K562 (cell line): ENCODE measurements at regions not wholly inside any gene's neighbourhood (a gene's known extent, or its start where the extent isn't known, plus 50 kb on each side); places are given as distances from the start of the nearest gene placed in this dataset.

ENCODE experiments used
- ATAC-seq: fragments of 200-7000 bp; cut with Tn5 transposase; 3 replicates; pipeline ENCODE4 v1.9.1; 2020; ENCODE audit warnings: moderate library complexity
- BruUV-seq: library from RNA; stranded (reverse); fragments of 400-500 nt; replicated peaks from 2 replicates; lab custom pipeline; 2021; lab: Mats Ljungman, UMichigan
- CTCF ChIA-PET: fragments of 300-600 bp; formaldehyde crosslinking; extraction: SDS; loops from one replicate; lab custom pipeline; 2021; ENCODE audit warnings: low intra/inter-chr PET ratio; lab: Yijun Ruan, JAX
- POLR2A ChIA-PET: fragments of 300-600, 350-650 bp; sonication (Branson Sonifier 250); formaldehyde crosslinking; extraction: SDS; loops from one replicate; lab custom pipeline; 2021; ENCODE audit warnings: antibody characterized with exemption, inconsistent platforms; lab: Yijun Ruan, JAX
- DNase-seq, 4 experiments: peaks; one replicate each; pipeline versions ENCODE4 v3.0.0 to v3.0.0-alpha.2; 2011 to 2018; ENCODE audit warnings: low spot score in 3 of 4, mixed read lengths in 3 of 4; ENCODE audit errors: extremely low read depth in 1 of 4
- FAIRE-seq: peaks from 2 replicates; lab custom pipeline; 2011; peaks lifted over from hg19 to GRCh38; lab: Jason Lieb, UNC
- H2AFZ ChIP-seq: 2 replicates; pipeline ENCODE4 v1.6.0; 2011; ENCODE audit warnings: low read depth, low read length, control low read depth, inconsistent platforms
- H3K27ac ChIP-seq: fragments of 200-600 bp; 3 replicates; pipeline ENCODE4 v1.8.0; 2011; ENCODE audit warnings: low read depth, mild to moderate bottlenecking, control low read depth, inconsistent platforms, low read length, moderate library complexity, mixed read lengths; ENCODE audit errors: extremely low read depth
- H3K27me3 ChIP-seq, 2 experiments: fragments of 300-600 bp in 1 of 2; 2 replicates in 1 of 2; 3 replicates in 1 of 2; pipeline versions ENCODE4 v1.6.0 to v1.8.0; 2011; ENCODE audit warnings: inconsistent platforms in 2 of 2, low read length in 2 of 2, mild to moderate bottlenecking in 1 of 2, mixed read lengths in 1 of 2, moderate library complexity in 1 of 2; ENCODE audit not compliant: control insufficient read depth in 2 of 2, insufficient read depth in 2 of 2
- H3K36me3 ChIP-seq: fragments of 300-600 bp; 3 replicates; pipeline ENCODE4 v1.8.0; 2011; ENCODE audit warnings: mild to moderate bottlenecking, low read length, inconsistent platforms; ENCODE audit not compliant: control insufficient read depth, insufficient read depth
- H3K4me1 ChIP-seq, 2 experiments: fragments of 200-600 bp in 1 of 2; replicated peaks in 1 of 2; 2 replicates in 1 of 2; 3 replicates in 1 of 2; pipeline versions ENCODE4 v1.5.1 to v1.8.0; 2011; ENCODE audit warnings: inconsistent platforms in 2 of 2, low read length in 2 of 2, mild to moderate bottlenecking in 1 of 2, mixed read lengths in 1 of 2, moderate library complexity in 1 of 2; ENCODE audit not compliant: control insufficient read depth in 2 of 2, insufficient read depth in 2 of 2
- H3K4me2 ChIP-seq: 2 replicates; pipeline ENCODE4 v1.6.1; 2011; ENCODE audit warnings: low read length, control low read depth, inconsistent platforms, mixed read lengths; ENCODE audit not compliant: insufficient read depth
- H3K4me3 ChIP-seq: fragments of 200-600 bp; sonication (generic), shearing (Covaris generic); 2 replicates; pipeline ENCODE4 v1.5.1; 2016; ENCODE audit warnings: control low read depth, inconsistent platforms
- H3K79me2 ChIP-seq: fragments of 200-600 bp; 3 replicates; pipeline ENCODE4 v1.8.0; 2011; ENCODE audit warnings: low read length, inconsistent platforms; ENCODE audit not compliant: control insufficient read depth, insufficient read depth
- H3K9ac ChIP-seq, 2 experiments: 2 replicates each; pipeline versions ENCODE4 v1.6.0 to v1.6.1; 2011; ENCODE audit warnings: low read depth in 2 of 2, low read length in 2 of 2, control low read depth in 1 of 2, inconsistent platforms in 1 of 2, mild to moderate bottlenecking in 1 of 2, mixed read lengths in 1 of 2; ENCODE audit not compliant: insufficient read depth in 1 of 2
- H3K9me1 ChIP-seq: one replicate; pipeline ENCODE4 v1.6.0; 2011; ENCODE audit warnings: inconsistent platforms, mild to moderate bottlenecking, low read length, moderate library complexity; ENCODE audit not compliant: control insufficient read depth, insufficient read depth
- H3K9me3 ChIP-seq: replicated peaks from 2 replicates; pipeline ENCODE4 v1.5.1; 2011; ENCODE audit warnings: low read depth, low read length, inconsistent platforms; ENCODE audit not compliant: control insufficient read depth, insufficient read depth
- H4K20me1 ChIP-seq: replicated peaks from 2 replicates; pipeline ENCODE4 v1.6.1; 2011; ENCODE audit warnings: low read length, inconsistent platforms, mixed read lengths; ENCODE audit not compliant: control insufficient read depth, insufficient read depth
- CCNT2 ChIP-seq: IDR thresholded peaks from 2 replicates; pipeline ENCODE4 v1.6.1; 2011; ENCODE audit warnings: borderline replicate concordance, low read depth, mild to moderate bottlenecking, moderate library complexity, mixed read lengths, low read length; ENCODE audit not compliant: insufficient read length; ENCODE audit errors: extremely low read depth
- CREB3 ChIP-seq: fragments of 450-650 bp; conservative IDR thresholded peaks from 2 replicates; pipeline ENCODE4 v1.6.1; 2016; ENCODE audit warnings: missing genetic modification characterization, low read depth, mild to moderate bottlenecking, missing compliant biosample characterization, moderate library complexity
- CXXC5 ChIP-seq: fragments of 250-450 bp; sonication (Bioruptor Pico); IDR thresholded peaks from 2 replicates; pipeline ENCODE4 v1.8.0; 2022; ENCODE audit warnings: inconsistent platforms, mild to moderate bottlenecking, moderate library complexity
- DMBX1 ChIP-seq: fragments of 250-450 bp; sonication (Bioruptor Pico); IDR thresholded peaks from 2 replicates; pipeline ENCODE4 v1.8.0; 2022; ENCODE audit warnings: inconsistent platforms, mild to moderate bottlenecking, moderate library complexity, borderline replicate concordance
- E2F6 ChIP-seq, 2 experiments: IDR thresholded peaks; 2 replicates each; pipeline ENCODE4 v1.6.1; 2011; ENCODE audit warnings: borderline replicate concordance in 1 of 2, control low read depth in 1 of 2, low read depth in 1 of 2, low read length in 1 of 2, mild to moderate bottlenecking in 1 of 2, mixed read lengths in 1 of 2, moderate library complexity in 1 of 2; ENCODE audit not compliant: insufficient read depth in 1 of 2, insufficient read length in 1 of 2, poor library complexity in 1 of 2, severe bottlenecking in 1 of 2; ENCODE audit errors: extremely low read depth in 1 of 2
- ETS1 ChIP-seq: conservative IDR thresholded peaks from 2 replicates; pipeline ENCODE4 v1.6.1; 2011; ENCODE audit warnings: low read depth, mild to moderate bottlenecking, low read length; ENCODE audit not compliant: control insufficient read depth
- EWSR1 ChIP-seq: fragments of 450-650 bp; IDR thresholded peaks from 2 replicates; pipeline ENCODE4 v1.6.1; 2018; ENCODE audit warnings: borderline replicate concordance, mild to moderate bottlenecking, low read depth, moderate library complexity; ENCODE audit not compliant: partially characterized antibody
- FOSL1 ChIP-seq: fragments of 200-800 bp; sonication (Bioruptor generic); conservative IDR thresholded peaks from 2 replicates; pipeline ENCODE4 v1.6.1; 2016; ENCODE audit warnings: missing genetic modification characterization, missing compliant biosample characterization
- KDM1A ChIP-seq, 2 experiments: fragments of 450-650 bp; IDR thresholded peaks; 2 replicates each; pipeline ENCODE4 v1.6.1; 2016; ENCODE audit warnings: mild to moderate bottlenecking in 2 of 2
- MAFK ChIP-seq: IDR thresholded peaks from 2 replicates; pipeline ENCODE4 v1.6.1; 2011; ENCODE audit warnings: low read length, improper control_type of control experiment
- MBD2 ChIP-seq: sonication (generic); IDR thresholded peaks from 2 replicates; pipeline ENCODE4 v1.6.1; 2016; ENCODE audit warnings: low read depth, borderline replicate concordance
- MTA2 ChIP-seq: fragments of 450-650 bp; IDR thresholded peaks from 2 replicates; pipeline ENCODE4 v1.6.1; 2016; ENCODE audit warnings: low read depth
- NR2C2 ChIP-seq, 2 experiments: fragments of 200-800 bp in 1 of 2; sonication (Bioruptor generic) in 1 of 2; sonication (generic) in 1 of 2; formaldehyde crosslinking in 1 of 2; IDR thresholded peaks; 2 replicates each; pipeline versions ENCODE4 v1.6.1 to v1.8.0; 2016 to 2022; ENCODE audit warnings: mild to moderate bottlenecking in 1 of 2, missing compliant biosample characterization in 1 of 2, missing genetic modification characterization in 1 of 2, missing genetic modification reagents in 1 of 2
- NRF1 ChIP-seq, 2 experiments: fragments of 450-650 bp; IDR thresholded peaks in 1 of 2; conservative IDR thresholded peaks in 1 of 2; 2 replicates each; pipeline ENCODE4 v1.6.1; 2014; ENCODE audit warnings: mild to moderate bottlenecking in 2 of 2
- SMARCE1 ChIP-seq: fragments of 450-650 bp; IDR thresholded peaks from 2 replicates; pipeline ENCODE4 v1.7.1; 2016; ENCODE audit warnings: mild to moderate bottlenecking
- WHSC1 ChIP-seq: IDR thresholded peaks from one replicate; pipeline ENCODE4 v1.6.1; 2012; ENCODE audit warnings: low read length, control low read depth, inconsistent platforms
- ZNF140 ChIP-seq: fragments of 250-450 bp; sonication (Bioruptor Pico); IDR thresholded peaks from 2 replicates; pipeline ENCODE4 v1.8.0; 2021; ENCODE audit warnings: moderate library complexity, mild to moderate bottlenecking, inconsistent platforms
- ZNF507 ChIP-seq: conservative IDR thresholded peaks from 2 replicates; pipeline ENCODE4 v1.6.1; 2017; ENCODE audit warnings: missing genetic modification characterization, missing compliant biosample characterization
- WGBS: fragments of 100-300 bp; shearing (Covaris generic); methylation state at CpG from one replicate; pipeline ENCODE4 v1.1.6; 2016; ENCODE audit warnings: low coverage, mixed read lengths; ENCODE audit not compliant: insufficient coverage; ENCODE audit errors: missing lambda C conversion rate; 5-methylcytosine and 5-hydroxymethylcytosine counted together
- in situ Hi-C: fragments of 300-500 bp; cut with MboI; formaldehyde crosslinking; loops from 4 replicates; pipeline ENCODE4 v1.15.0; 2018; ENCODE audit warnings: inconsistent platforms, mixed read lengths
- intact Hi-C: fragments of 100-400 bp; cut with micrococcal nuclease; formaldehyde crosslinking; loops from 2 replicates; pipeline ENCODE4 v1.14.2; 2022

GRCh38 chr17:27403480-27404005 is 52.7 kb upstream of the KSR1 start:
- 18% methylated on average over 7 of the region's 7 CpGs for WGBS
- ChIA-PET POLR2A (interaction anchor here (0.6 to 2.2 kb wide), 4 partner anchors 9 to 915 kb away, joined by 3 to 6 read pairs (median 4); no protein-coding TSS in a partner anchor), CTCF (no interaction called here)
- Histone ChIP-seq H3K9me1 (no peaks in the 10 kb centered on the region), H4K20me1 (no peaks in the 10 kb centered on the region), H2AFZ (peak overlapping the region; percentile 55), H3K79me2 (no peaks in the 10 kb centered on the region), H3K27ac (no peak overlapping the region), H3K4me2 (peak overlapping the region; percentile 57; the same call in 1 of the 2 replicates), H3K4me3 (no peak overlapping the region), H3K9ac (no peak overlapping the region), H3K36me3 (no peaks in the 10 kb centered on the region), H3K9me3 (no peaks in the 10 kb centered on the region), H3K4me1 (peaks cover 9 to 11% of the 10 kb centered on the region in 2 experiments; a peak in 3 of 5 replicates), H3K27me3 (no peaks in the 10 kb centered on the region)
- BruUV-seq, result no TSS peak
- in situ Hi-C loops (no loop called here), intact Hi-C loops (no loop called here)
- DNase-seq (peak; percentile 37 to 60 (median 40)), FAIRE-seq (peak; percentile 89), ATAC-seq (peak; percentile 79)
- TF ChIP-seq E2F6 (IDR thresholded peaks at IDR 0.05; ENCODE audit: borderline replicate concordance in 1 of 2, extremely low read depth in 1 of 2, insufficient read depth in 1 of 2, insufficient read length in 1 of 2, low read depth in 1 of 2, low read length in 1 of 2, poor library complexity in 1 of 2, severe bottlenecking in 1 of 2), result no peak
- TF ChIP-seq CREB3 (tag), result no peak
- TF ChIP-seq DMBX1, result peak; percentile 26; the same call in 1 of the 2 replicates
- no peak for TF ChIP-seq NR2C2 (CRISPR knock-in tag; IDR thresholded peaks at IDR 0.05)
- TF ChIP-seq NR2C2 (tag; IDR thresholded peaks at IDR 0.05), result peak; percentile 19; the same call in 1 of the 2 replicates
- TF ChIP-seq FOSL1 (tag), result 0 out of 2 replicates have a peak, but pooled peaks have one; percentile 28
- no peak for TF ChIP-seq MBD2
- peak; percentile 58; the same call in 1 of the 2 replicates for TF ChIP-seq MAFK
- 0 out of 2 replicates have a peak, but pooled peaks have one; percentile 23 for TF ChIP-seq CXXC5 (CRISPR knock-in tag)
- TF ChIP-seq MTA2, result no peak
- no peak for TF ChIP-seq ZNF140 (CRISPR knock-in tag)
- peak; percentile 59; the same call in 1 of the 2 replicates for TF ChIP-seq SMARCE1
- peak in 1 of 2 experiments; percentile 39; a peak in 1 of 4 replicates for TF ChIP-seq KDM1A (IDR thresholded peaks at IDR 0.05)
- TF ChIP-seq WHSC1, result no peak
- no peak for TF ChIP-seq ZNF507 (tag)
- peak; percentile 21 for TF ChIP-seq CCNT2
- no peak for TF ChIP-seq EWSR1
- no peak; a peak in 1 of 4 replicates for TF ChIP-seq NRF1 (conservative IDR thresholded peaks at IDR 0.05 in 1 of 2, IDR thresholded peaks at IDR 0.05 in 1 of 2)
- TF ChIP-seq ETS1, result no peak
